H1 (cell line): ENCODE measurements at regions not wholly inside any gene's neighbourhood (a gene's known extent, or its start where the extent isn't known, plus 50 kb on each side); places are given as distances from the start of the nearest gene placed in this dataset.

Source experiments
- CTCF ChIA-PET: fragments of 300-600 bp; sonication (Branson Sonifier 250); formaldehyde crosslinking; loops from one replicate; lab custom pipeline; 2021; ENCODE audit not compliant: partially characterized antibody; lab: Charles Lee
- POLR2A ChIA-PET: fragments of 300-600 bp; sonication (Branson Sonifier 250); formaldehyde crosslinking; loops from one replicate; lab custom pipeline; 2021; ENCODE audit warnings: inconsistent platforms; ENCODE audit not compliant: partially characterized antibody; lab: Charles Lee
- DNase-seq, 2 experiments: peaks; one replicate each; pipeline versions ENCODE4 v3.0.0 to v3.0.0-alpha.2; 2010 to 2022; ENCODE audit warnings: low spot score in 2 of 2, low read depth in 1 of 2, mixed read lengths in 1 of 2
- FAIRE-seq: peaks from 2 replicates; lab custom pipeline; 2011; peaks lifted over from hg19 to GRCh38; lab: Jason Lieb, UNC
- H2AFZ ChIP-seq: 2 replicates; pipeline ENCODE4 v1.8.1; 2012; ENCODE audit warnings: low read length, inconsistent platforms
- H2AK5ac ChIP-seq: 2 replicates; pipeline ENCODE4 v1.6.1; 2013; ENCODE audit warnings: low read depth, low read length
- H2BK120ac ChIP-seq: replicated peaks from 2 replicates; pipeline ENCODE3; 2013; ENCODE audit warnings: low read depth, low read length, inconsistent platforms
- H2BK12ac ChIP-seq: 2 replicates; pipeline ENCODE4 v1.6.1; 2013; ENCODE audit warnings: low read depth, low read length
- H2BK15ac ChIP-seq: 2 replicates; pipeline ENCODE4 v1.6.1; 2013; ENCODE audit warnings: low read length
- H2BK20ac ChIP-seq: 2 replicates; pipeline ENCODE4 v1.6.1; 2013; ENCODE audit warnings: low read length
- H2BK5ac ChIP-seq: 2 replicates; pipeline ENCODE4 v1.6.1; 2013; ENCODE audit warnings: low read depth, low read length
- H3K14ac ChIP-seq: 2 replicates; pipeline ENCODE4 v1.6.1; 2013; ENCODE audit warnings: inconsistent platforms; ENCODE audit not compliant: insufficient read length
- H3K18ac ChIP-seq: 2 replicates; pipeline ENCODE4 v1.6.1; 2013; ENCODE audit warnings: low read length; ENCODE audit errors: extremely low read depth
- H3K23ac ChIP-seq: 2 replicates; pipeline ENCODE4 v1.6.1; 2013; ENCODE audit warnings: inconsistent platforms; ENCODE audit not compliant: insufficient read length
- H3K23me2 ChIP-seq: 2 replicates; pipeline ENCODE4 v1.6.1; 2013; ENCODE audit warnings: low read depth, low read length
- H3K27ac ChIP-seq: 2 replicates; pipeline ENCODE4 v1.6.1; 2011; ENCODE audit warnings: low read depth, low read length, inconsistent platforms
- H3K27me3 ChIP-seq, 4 experiments: replicated peaks in 1 of 4; 1 replicate in 1 of 4; 2 replicates in 3 of 4; pipeline versions ENCODE4 v1.6.1 to v1.8.1; 2011 to 2013; ENCODE audit warnings: low read length in 3 of 4, mild to moderate bottlenecking in 3 of 4, inconsistent platforms in 2 of 4, mixed read lengths in 2 of 4, moderate library complexity in 1 of 4; ENCODE audit not compliant: control insufficient read depth in 3 of 4, insufficient read depth in 3 of 4; ENCODE audit errors: extremely low read depth in 1 of 4
- H3K36me3 ChIP-seq, 4 experiments: 2 replicates each; pipeline versions ENCODE4 v1.6.1 to v1.8.1; 2011 to 2013; ENCODE audit warnings: mild to moderate bottlenecking in 4 of 4, low read length in 3 of 4, moderate library complexity in 2 of 4, control low read depth in 1 of 4, inconsistent platforms in 1 of 4; ENCODE audit not compliant: insufficient read depth in 4 of 4, control insufficient read depth in 2 of 4
- H3K4ac ChIP-seq: replicated peaks from 2 replicates; pipeline ENCODE3; 2013; ENCODE audit warnings: low read length, low read depth, mixed read lengths, inconsistent platforms; ENCODE audit not compliant: insufficient read length
- H3K4me1 ChIP-seq, 4 experiments: replicated peaks in 1 of 4; 1 replicate in 1 of 4; 2 replicates in 3 of 4; pipeline versions ENCODE4 v1.6.1 to v1.8.1; 2011 to 2013; ENCODE audit warnings: low read length in 3 of 4, inconsistent platforms in 2 of 4, mixed read lengths in 1 of 4; ENCODE audit not compliant: insufficient read depth in 4 of 4, control insufficient read depth in 3 of 4
- H3K4me2 ChIP-seq, 2 experiments: 2 replicates each; pipeline versions ENCODE4 v1.6.1 to v1.8.1; 2011 to 2013; ENCODE audit warnings: low read depth in 2 of 2, low read length in 2 of 2, control low read depth in 1 of 2, inconsistent platforms in 1 of 2, mild to moderate bottlenecking in 1 of 2; ENCODE audit not compliant: insufficient read depth in 1 of 2
- H3K4me3 ChIP-seq, 4 experiments: fragments of 200-600, 300-600 bp in 1 of 4; sonication (generic), shearing (Covaris generic), sonication (Bioruptor Twin) in 1 of 4; 2 replicates each; pipeline versions ENCODE4 v1.5.1 to v1.8.1; 2011 to 2016; ENCODE audit warnings: low read length in 4 of 4, low read depth in 3 of 4, control low read depth in 2 of 4, inconsistent platforms in 2 of 4, mild to moderate bottlenecking in 2 of 4, mixed read lengths in 1 of 4, moderate library complexity in 1 of 4; ENCODE audit not compliant: insufficient read depth in 2 of 4; ENCODE audit errors: extremely low read depth in 1 of 4
- H3K56ac ChIP-seq: replicated peaks from 2 replicates; pipeline ENCODE3; 2013; ENCODE audit warnings: low read depth, mild to moderate bottlenecking, mixed read lengths, low read length, inconsistent platforms; ENCODE audit not compliant: insufficient read length
- H3K79me1 ChIP-seq: 2 replicates; pipeline ENCODE4 v1.6.1; 2013; ENCODE audit warnings: low read depth, low read length, control low read depth
- H3K79me2 ChIP-seq, 2 experiments: 2 replicates each; pipeline versions ENCODE4 v1.6.1 to v1.8.1; 2012 to 2013; ENCODE audit warnings: low read length in 2 of 2, mild to moderate bottlenecking in 2 of 2, inconsistent platforms in 1 of 2; ENCODE audit not compliant: insufficient read depth in 2 of 2, control insufficient read depth in 1 of 2
- H3K9ac ChIP-seq, 4 experiments: replicated peaks in 1 of 4; 1 replicate in 1 of 4; 2 replicates in 3 of 4; pipeline versions ENCODE4 v1.6.1 to v1.8.1; 2011 to 2013; ENCODE audit warnings: low read depth in 3 of 4, low read length in 3 of 4, control low read depth in 2 of 4, mild to moderate bottlenecking in 2 of 4, moderate library complexity in 2 of 4, inconsistent platforms in 1 of 4; ENCODE audit errors: extremely low read depth in 1 of 4
- H3K9me3 ChIP-seq, 2 experiments: 2 replicates each; pipeline versions ENCODE4 v1.6.1 to v1.8.1; 2012 to 2013; ENCODE audit warnings: mild to moderate bottlenecking in 2 of 2, moderate library complexity in 2 of 2, control low read depth in 1 of 2, inconsistent platforms in 1 of 2, low read depth in 1 of 2, low read length in 1 of 2, mixed read lengths in 1 of 2; ENCODE audit not compliant: insufficient read depth in 2 of 2
- H4K20me1 ChIP-seq, 2 experiments: replicated peaks in 1 of 2; 2 replicates each; pipeline versions ENCODE3 to v1.8.1; 2011 to 2013; ENCODE audit warnings: inconsistent platforms in 2 of 2, low read length in 2 of 2, mild to moderate bottlenecking in 1 of 2; ENCODE audit not compliant: insufficient read depth in 2 of 2, control insufficient read depth in 1 of 2
- H4K5ac ChIP-seq: 2 replicates; pipeline ENCODE4 v1.6.1; 2013; ENCODE audit warnings: low read length, low read depth, mixed read lengths, inconsistent platforms; ENCODE audit not compliant: insufficient read length
- H4K8ac ChIP-seq: 2 replicates; pipeline ENCODE4 v1.8.0; 2013; ENCODE audit warnings: mild to moderate bottlenecking, moderate library complexity, low read length, inconsistent platforms; ENCODE audit not compliant: insufficient read depth; ENCODE audit errors: extremely low read depth
- H4K91ac ChIP-seq: replicated peaks from 2 replicates; pipeline ENCODE3; 2013; ENCODE audit warnings: low read length, mixed read lengths, inconsistent platforms; ENCODE audit not compliant: insufficient read length
- ATF3 ChIP-seq: IDR thresholded peaks from 2 replicates; pipeline ENCODE4 v1.6.1; 2011; ENCODE audit warnings: low read depth, mild to moderate bottlenecking, low read length; ENCODE audit not compliant: insufficient read depth
- CTCF ChIP-seq, 3 experiments: IDR thresholded peaks; 1 replicate in 2 of 3; 2 replicates in 1 of 3; pipeline versions ENCODE4 v1.5.1 to v1.6.1; 2011; ENCODE audit warnings: low read length in 3 of 3, mild to moderate bottlenecking in 3 of 3, inconsistent platforms in 2 of 3, low read depth in 1 of 3, moderate library complexity in 1 of 3; ENCODE audit not compliant: insufficient read depth in 1 of 3; ENCODE audit errors: control extremely low read depth in 1 of 3
- GTF2F1 ChIP-seq: IDR thresholded peaks from 2 replicates; pipeline ENCODE4 v1.6.1; 2012; ENCODE audit warnings: low read depth, low read length, improper control_type of control experiment, borderline replicate concordance
- KDM1A ChIP-seq: fragments of 200-600, 300-600 bp; sonication (generic); IDR thresholded peaks from 2 replicates; pipeline ENCODE4 v1.7.1; 2016; ENCODE audit warnings: mild to moderate bottlenecking, low read length, borderline replicate concordance
- KDM4A ChIP-seq: IDR thresholded peaks from one replicate; pipeline ENCODE4 v1.7.1; 2012; ENCODE audit warnings: low read depth, mild to moderate bottlenecking, moderate library complexity, low read length, inconsistent platforms; ENCODE audit not compliant: severe bottlenecking
- POLR2AphosphoS5 ChIP-seq: IDR thresholded peaks from 2 replicates; pipeline ENCODE4 v1.6.1; 2011; ENCODE audit warnings: low read depth, low read length
- POU5F1 ChIP-seq: IDR thresholded peaks from 2 replicates; pipeline ENCODE4 v1.6.1; 2011; ENCODE audit warnings: low read depth, mild to moderate bottlenecking, low read length, moderate library complexity
- SP2 ChIP-seq: IDR thresholded peaks from 2 replicates; pipeline ENCODE4 v1.6.1; 2012; ENCODE audit warnings: mild to moderate bottlenecking, low read length, inconsistent platforms
- SUZ12 ChIP-seq: fragments of 200-600 bp; sonication (generic); IDR thresholded peaks from 2 replicates; pipeline ENCODE4 v1.6.1; 2012; ENCODE audit warnings: mild to moderate bottlenecking, inconsistent platforms, low read length, moderate library complexity, mixed read lengths
- TAF7 ChIP-seq: optimal IDR thresholded peaks from 2 replicates; pipeline ENCODE3; 2011; ENCODE audit warnings: low read depth, mild to moderate bottlenecking, inconsistent platforms, low read length, moderate library complexity, borderline replicate concordance
- WGBS, 2 experiments: shearing (Covaris generic) in 1 of 2; methylation state at CpG; one replicate each; pipeline versions ENCODE4 v1.1.6 to v1.1.7; 2013 to 2015; ENCODE audit warnings: low lambda C conversion rate in 2 of 2, mixed read lengths in 2 of 2, inconsistent platforms in 1 of 2, low coverage in 1 of 2, missing lambda C conversion rate in 1 of 2; ENCODE audit not compliant: insufficient replicate concordance in 2 of 2, insufficient coverage in 1 of 2, insufficient read length in 1 of 2; ENCODE audit errors: extremely low coverage in 1 of 2, missing lambda C conversion rate in 1 of 2; 5-methylcytosine and 5-hydroxymethylcytosine counted together

- H2BK5ac ChIP-seq: no peak overlapping the region
- H3K9ac ChIP-seq: no peak overlapping the region
- H4K5ac ChIP-seq: no peak overlapping the region
- no peak overlapping the region for H3K14ac ChIP-seq
- WGBS, 2 experiments: 88% methylated on average over 8 of the region's 8 CpGs; no CpG with 5 or more reads in 1 of the 2 experiments
- no peaks in the 10 kb centered on the region for H3K27me3 ChIP-seq
- H4K8ac ChIP-seq: no peak overlapping the region
- H3K36me3 ChIP-seq: no peaks in the 10 kb centered on the region
- H3K9me3 ChIP-seq: peaks cover 5% of the 10 kb centered on the region in 2 experiments; a peak in 2 of 4 replicates
- H2BK120ac ChIP-seq: no peak overlapping the region
- H3K4me1 ChIP-seq: peaks cover 0 to 5% (median 1%) of the 10 kb centered on the region in 4 experiments; a peak in 3 of 7 replicates
- DNase-seq (no peak), FAIRE-seq (no peak)
- TF ChIP-seq KDM4A (no peak), KDM1A (no peak), SUZ12 (no peak), POU5F1 (no peak), ATF3 (no peak), SP2 (no peak), POLR2AphosphoS5 (no peak), GTF2F1 (no peak), CTCF (IDR thresholded peaks at IDR 0.05; ENCODE audit: control extremely low read depth in 1 of 3, insufficient read depth in 1 of 3, low read depth in 1 of 3, low read length in 3 of 3) (no peak), TAF7 (no peak)
- H3K79me1 ChIP-seq: no peaks in the 10 kb centered on the region
- ChIA-PET CTCF (interaction anchor here (0.9 to 1.3 kb wide), 2 partner anchors 13 to 67 kb away, joined by 3 read pairs; no protein-coding TSS in a partner anchor), POLR2A (no interaction called here)
- no peak overlapping the region for H3K27ac ChIP-seq
- H2AFZ ChIP-seq: no peak overlapping the region
- H2AK5ac ChIP-seq: no peak overlapping the region
- H3K4ac ChIP-seq: no peak overlapping the region
- H4K20me1 ChIP-seq: no peaks in the 10 kb centered on the region
- no peaks in the 10 kb centered on the region for H3K79me2 ChIP-seq
- H3K4me2 ChIP-seq: no peak overlapping the region
- H2BK20ac ChIP-seq: no peak overlapping the region
- H3K23me2 ChIP-seq: no peaks in the 10 kb centered on the region
- no peak overlapping the region for H4K91ac ChIP-seq
- no peak overlapping the region for H3K23ac ChIP-seq
- H3K18ac ChIP-seq: no peak overlapping the region
- no peak overlapping the region for H3K56ac ChIP-seq
- no peak overlapping the region for H2BK12ac ChIP-seq
- H3K4me3 ChIP-seq: no peak overlapping the region
- no peak overlapping the region for H2BK15ac ChIP-seq
Observed at GRCh38 chr12:124703856-124704255, 136.4 kb upstream of the NCOR2 start.
